ENCODE measurements at regions not wholly inside any gene's neighbourhood (a gene's known extent, or its start where the extent isn't known, plus 50 kb on each side); places are given as distances from the start of the nearest gene placed in this dataset.

- TF ChIP-seq EZH2phosphoT487 (IDR thresholded peaks at IDR 0.05; ENCODE audit: insufficient read depth, low read depth) (no peak), EZH2 (IDR thresholded peaks at IDR 0.05; ENCODE audit: insufficient read depth, poor library complexity, severe bottlenecking) (no peak)
Measured at GRCh38 chr7:68217426-68217825, 1220.8 kb downstream of the TYW1 start.

Measured in GM23248 (cell line).